Esophagus muscularis mucosa (tissue), 4 donors: ENCODE measurements at regions not wholly inside any gene's neighbourhood (a gene's known extent, or its start where the extent isn't known, plus 50 kb on each side); places are given as distances from the start of the nearest gene placed in this dataset.

ENCODE experiments used
- DNase-seq: peaks from one replicate; pipeline ENCODE4 v3.0.0-alpha.2; 2017; ENCODE audit errors: extremely low spot score
- H3K27ac ChIP-seq, 4 donors: fragments of 200-600 bp; sonication (generic); replicated peaks in 1 of 4; 1 replicate in 3 of 4; 2 replicates in 1 of 4; pipeline ENCODE4 v1.5.1; 2016 to 2019; ENCODE audit warnings: mild to moderate bottlenecking in 1 of 4
- H3K27me3 ChIP-seq, 4 donors: fragments of 200-600 bp; sonication (generic); one replicate each; pipeline versions ENCODE4 v1.5.1 to v1.6.0; 2016 to 2019
- H3K36me3 ChIP-seq, 4 donors: fragments of 200-600 bp; sonication (generic); one replicate each; pipeline ENCODE4 v1.5.1; 2016 to 2019
- H3K4me1 ChIP-seq, 4 donors: fragments of 200-600 bp; sonication (generic); one replicate each; pipeline ENCODE4 v1.5.1; 2016 to 2019
- H3K4me3 ChIP-seq, 4 donors: fragments of 200-600 bp; sonication (generic); 1 replicate in 2 of 4; 2 replicates in 2 of 4; pipeline ENCODE4 v1.5.1; 2016 to 2019; ENCODE audit warnings: mild to moderate bottlenecking in 4 of 4, moderate library complexity in 1 of 4
- H3K9me3 ChIP-seq, 4 donors: fragments of 200-600 bp; sonication (generic); 1 replicate in 3 of 4; 2 replicates in 1 of 4; pipeline ENCODE4 v1.5.1; 2016 to 2019
- CTCF ChIP-seq, 3 experiments: fragments of 200-600 bp in 2 of 3; fragments of 450-650 bp in 1 of 3; sonication (generic) in 2 of 3; IDR thresholded peaks; one replicate each; pipeline ENCODE4 v1.5.1; 2017 to 2019; ENCODE audit warnings: antibody characterized with exemption in 3 of 3, mild to moderate bottlenecking in 2 of 3, moderate library complexity in 1 of 3
- EP300 ChIP-seq: sonication (generic); formaldehyde crosslinking; IDR thresholded peaks from one replicate; pipeline ENCODE4 v1.6.1; 2017; ENCODE audit warnings: antibody characterized with exemption
- POLR2A ChIP-seq: fragments of 450-650 bp; IDR thresholded peaks from one replicate; pipeline ENCODE4 v1.6.1; 2017; ENCODE audit warnings: antibody characterized with exemption, moderate library complexity, mild to moderate bottlenecking, low read depth
- POLR2AphosphoS5 ChIP-seq, 2 donors: sonication (generic); formaldehyde crosslinking; IDR thresholded peaks; one replicate each; pipeline ENCODE4 v1.6.1; 2017; ENCODE audit warnings: antibody characterized with exemption in 2 of 2
- WGBS: methylation state at CpG from one replicate; pipeline ENCODE4 v1.1.5; 2018; 5-methylcytosine and 5-hydroxymethylcytosine counted together
- intact Hi-C: fragments of 100-400 bp; cut with DNase I; formaldehyde crosslinking; loops from one replicate; pipeline ENCODE4 v1.15.1; 2023

- Histone ChIP-seq H3K36me3 (no peaks in the 10 kb centered on the region), H3K27ac (no peak overlapping the region), H3K4me3 (no peak overlapping the region), H3K4me1 (no peaks in the 10 kb centered on the region), H3K27me3 (no peaks in the 10 kb centered on the region), H3K9me3 (no peaks in the 10 kb centered on the region)
- DNase-seq = no peak
- WGBS = 80% methylated on average over 5 of the region's 5 CpGs
- TF ChIP-seq POLR2AphosphoS5 (IDR thresholded peaks at IDR 0.05) (no peak), CTCF (IDR thresholded peaks at IDR 0.05) (no peak), POLR2A (no peak)
- intact Hi-C loops = no loop called here
Observed at GRCh38 chr4:36394352-36394903, 113.0 kb downstream of the DTHD1 start.

- no peak overlapping the region for H3K4me3 ChIP-seq
- WGBS = 30% methylated on average over 2 of the region's 2 CpGs
- H3K9me3 ChIP-seq = no peaks in the 10 kb centered on the region
- H3K27me3 ChIP-seq = no peaks in the 10 kb centered on the region
- H3K36me3 ChIP-seq = no peaks in the 10 kb centered on the region
- no peak overlapping the region for H3K27ac ChIP-seq
- DNase-seq = no peak
- no peaks in the 10 kb centered on the region for H3K4me1 ChIP-seq
- TF ChIP-seq POLR2A (no peak), CTCF (IDR thresholded peaks at IDR 0.05) (peak in 2 of 3 experiments; percentile 10 to 41)
- intact Hi-C loops = no loop called here
Observed at GRCh38 chr4:36399762-36400353, 118.4 kb downstream of the DTHD1 start.

- 88% methylated on average over 9 of the region's 9 CpGs for WGBS
- DNase-seq = no peak
- TF ChIP-seq EP300 (no peak), CTCF (IDR thresholded peaks at IDR 0.05) (no peak), POLR2AphosphoS5 (IDR thresholded peaks at IDR 0.05) (no peak), POLR2A (no peak)
- Histone ChIP-seq H3K27me3 (no peaks in the 10 kb centered on the region), H3K36me3 (no peaks in the 10 kb centered on the region), H3K4me1 (no peaks in the 10 kb centered on the region), H3K27ac (no peak overlapping the region), H3K9me3 (no peaks in the 10 kb centered on the region), H3K4me3 (no peak overlapping the region)
- intact Hi-C loops = no loop called here
Observed at GRCh38 chr4:36402008-36402758, 120.8 kb downstream of the DTHD1 start.

DNA sequence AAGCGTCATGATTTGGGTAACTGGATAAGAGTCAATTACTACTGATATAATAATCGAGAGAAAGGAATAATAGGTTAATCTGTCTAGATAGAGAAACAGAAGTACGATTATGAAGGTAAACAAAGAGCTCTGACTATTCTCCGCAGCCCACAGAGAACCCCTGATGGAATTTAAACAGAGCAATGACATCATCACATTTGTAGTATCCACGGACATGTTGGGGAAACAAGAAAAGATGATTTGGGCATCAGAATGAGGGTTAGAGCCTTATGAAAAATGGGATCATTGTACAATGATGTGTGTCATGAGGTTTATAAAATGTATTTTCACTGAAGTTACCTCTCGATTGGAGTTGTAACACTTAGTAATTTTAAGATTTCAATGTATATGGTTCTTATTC is 129.9 kb downstream of the DTHD1 start:
- H3K4me1 ChIP-seq = no peaks in the 10 kb centered on the region
- peaks cover 0 to 4% (median 0%) of the 10 kb centered on the region in 4 donors for H3K27me3 ChIP-seq
- WGBS = 68% methylated on average over 6 of the region's 6 CpGs
- H3K36me3 ChIP-seq = no peaks in the 10 kb centered on the region
- no peak overlapping the region for H3K4me3 ChIP-seq
- no peaks in the 10 kb centered on the region for H3K9me3 ChIP-seq
- intact Hi-C loops = no loop called here
- TF ChIP-seq POLR2AphosphoS5 (IDR thresholded peaks at IDR 0.05) (no peak), POLR2A (no peak), CTCF (IDR thresholded peaks at IDR 0.05) (no peak), EP300 (no peak)
- no peak for DNase-seq
- H3K27ac ChIP-seq = no peak overlapping the region
